ENCODE measurements at regions not wholly inside any gene's neighbourhood (a gene's known extent, or its start where the extent isn't known, plus 50 kb on each side); places are given as distances from the start of the nearest gene placed in this dataset.

DNA sequence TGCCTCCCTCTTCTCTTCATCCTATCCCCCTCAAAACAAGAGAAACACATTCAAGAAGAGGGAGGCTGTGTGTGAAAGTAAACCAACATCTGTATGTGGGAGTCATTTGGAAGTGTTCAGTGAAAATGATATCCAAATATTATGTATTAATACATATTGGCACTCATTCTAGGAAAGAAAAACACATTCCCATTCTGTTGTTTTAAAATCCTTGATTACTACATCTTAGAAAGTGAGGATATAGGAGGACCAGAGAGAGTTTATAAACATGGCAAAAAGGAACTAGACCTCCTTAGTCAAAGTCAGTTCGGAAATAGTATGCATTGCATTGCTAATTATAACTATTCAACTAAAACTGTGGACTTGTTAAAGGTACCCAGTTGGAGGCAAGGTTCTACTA is 786.6 kb downstream of the ADGRL2 start:
- Mint-ChIP-seq H3K27ac (ENCODE audit: unreplicated experiment) (no peak overlapping the region), H3K4me1 (ENCODE audit: unreplicated experiment) (no peaks in the 10 kb centered on the region), H3K36me3 (ENCODE audit: unreplicated experiment) (no peaks in the 10 kb centered on the region), H3K27me3 (ENCODE audit: unreplicated experiment) (no peaks in the 10 kb centered on the region), H3K4me3 (ENCODE audit: unreplicated experiment) (no peak overlapping the region), H3K9me3 (ENCODE audit: unreplicated experiment) (no peaks in the 10 kb centered on the region)
- no peak for DNase-seq (ENCODE audit: extremely low spot score, unreplicated experiment)
- TF ChIP-seq CTCF (IDR thresholded peaks at IDR 0.05) = no peak

DNA sequence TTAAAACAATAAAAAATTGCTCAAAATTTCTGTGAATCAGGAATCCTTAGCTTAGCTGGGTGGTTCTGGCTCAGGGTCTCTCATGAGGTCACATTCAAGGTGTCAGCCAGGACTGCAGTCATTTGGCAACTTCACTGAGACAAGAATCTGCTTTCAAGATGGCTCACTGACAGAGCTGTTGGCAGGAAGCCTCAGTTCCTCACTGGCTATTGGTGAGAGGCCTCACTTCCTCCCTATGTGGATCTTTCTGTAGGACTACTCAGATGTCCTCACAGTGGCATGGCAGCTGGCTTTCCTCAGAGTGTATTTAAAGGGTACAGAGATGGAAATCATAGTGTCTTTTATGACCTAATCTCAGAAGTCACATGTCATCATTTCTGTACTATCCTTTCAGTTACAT is 785.7 kb downstream of the ADGRL2 start:
- Mint-ChIP-seq H3K9me3 (ENCODE audit: unreplicated experiment) (no peaks in the 10 kb centered on the region), H3K4me3 (ENCODE audit: unreplicated experiment) (no peak overlapping the region), H3K36me3 (ENCODE audit: unreplicated experiment) (no peaks in the 10 kb centered on the region), H3K27ac (ENCODE audit: unreplicated experiment) (no peak overlapping the region), H3K4me1 (ENCODE audit: unreplicated experiment) (no peaks in the 10 kb centered on the region), H3K27me3 (ENCODE audit: unreplicated experiment) (no peaks in the 10 kb centered on the region)
- DNase-seq (ENCODE audit: extremely low spot score, unreplicated experiment) = no peak
- no peak for TF ChIP-seq CTCF (IDR thresholded peaks at IDR 0.05)

DNA sequence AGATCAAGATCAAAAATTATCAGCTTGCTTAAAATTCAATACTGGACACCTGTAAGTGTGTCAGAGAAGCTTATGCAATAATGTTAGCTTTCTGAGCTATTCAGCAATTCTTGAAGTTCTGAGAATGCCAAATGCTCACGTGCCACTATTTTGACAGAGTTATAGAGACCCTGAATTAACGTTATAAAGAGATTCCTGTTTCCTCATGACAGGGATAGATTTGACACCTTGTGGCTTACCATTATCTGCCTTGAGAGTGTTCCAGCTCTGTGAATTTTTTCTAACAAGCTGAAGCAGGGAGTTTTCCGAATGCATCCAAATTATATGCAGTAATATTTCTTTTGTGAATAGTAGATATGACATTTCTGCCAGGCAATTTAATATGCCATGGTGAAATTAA is 781.6 kb downstream of the ADGRL2 start:
- Mint-ChIP-seq H3K27ac (ENCODE audit: unreplicated experiment) (no peak overlapping the region), H3K27me3 (ENCODE audit: unreplicated experiment) (no peaks in the 10 kb centered on the region), H3K36me3 (ENCODE audit: unreplicated experiment) (no peaks in the 10 kb centered on the region), H3K9me3 (ENCODE audit: unreplicated experiment) (no peaks in the 10 kb centered on the region), H3K4me3 (ENCODE audit: unreplicated experiment) (no peak overlapping the region), H3K4me1 (ENCODE audit: unreplicated experiment) (peaks cover 14% of the 10 kb centered on the region)
- TF ChIP-seq CTCF (IDR thresholded peaks at IDR 0.05) = no peak
- DNase-seq (ENCODE audit: extremely low spot score, unreplicated experiment) = no peak

DNA sequence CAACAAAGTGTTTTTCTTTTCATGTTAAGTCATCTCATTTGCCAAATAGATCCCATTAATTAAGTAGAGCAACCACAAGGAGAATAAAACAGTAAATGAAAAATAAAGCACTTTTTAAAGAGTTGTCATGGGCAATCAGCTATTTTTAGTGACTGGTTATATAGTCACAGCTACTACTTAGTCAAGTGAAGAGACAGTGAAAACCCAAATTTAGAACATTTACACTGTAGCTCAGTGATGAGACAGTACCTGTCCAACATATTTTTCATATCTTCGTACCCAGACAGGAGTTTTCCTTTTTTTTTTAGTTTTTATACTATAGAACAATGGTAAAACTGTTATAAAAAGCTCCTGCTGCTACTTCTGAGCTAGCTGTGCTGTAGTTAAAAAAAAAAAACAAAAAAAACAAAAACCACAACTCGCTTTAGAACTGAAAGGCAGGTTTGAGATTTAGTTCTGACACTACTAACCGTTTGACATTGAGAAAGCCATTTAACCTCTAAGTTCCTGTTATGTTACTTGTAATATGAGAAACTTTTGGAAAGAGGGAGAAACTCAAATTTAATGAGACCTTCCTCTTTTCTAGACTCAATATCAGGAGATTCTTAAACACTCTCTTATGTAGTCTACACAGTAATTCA is 777.5 kb downstream of the ADGRL2 start:
- no peak for TF ChIP-seq CTCF (IDR thresholded peaks at IDR 0.05)
- H3K4me1 Mint-ChIP-seq (ENCODE audit: unreplicated experiment) = peaks cover 14% of the 10 kb centered on the region
- no peak overlapping the region for H3K4me3 Mint-ChIP-seq (ENCODE audit: unreplicated experiment)
- no peaks in the 10 kb centered on the region for H3K36me3 Mint-ChIP-seq (ENCODE audit: unreplicated experiment)
- H3K27ac Mint-ChIP-seq (ENCODE audit: unreplicated experiment) = peak overlapping the region; percentile 50
- no peak for DNase-seq (ENCODE audit: extremely low spot score, unreplicated experiment)
- H3K27me3 Mint-ChIP-seq (ENCODE audit: unreplicated experiment) = no peaks in the 10 kb centered on the region
- H3K9me3 Mint-ChIP-seq (ENCODE audit: unreplicated experiment) = no peaks in the 10 kb centered on the region

GRCh38 chr1:82567348-82567747 is 766.6 kb downstream of the ADGRL2 start:
- Mint-ChIP-seq H3K36me3 (ENCODE audit: unreplicated experiment) (no peaks in the 10 kb centered on the region), H3K27me3 (ENCODE audit: unreplicated experiment) (no peaks in the 10 kb centered on the region), H3K27ac (ENCODE audit: unreplicated experiment) (no peak overlapping the region), H3K4me1 (ENCODE audit: unreplicated experiment) (peaks cover 42% of the 10 kb centered on the region), H3K9me3 (ENCODE audit: unreplicated experiment) (no peaks in the 10 kb centered on the region), H3K4me3 (ENCODE audit: unreplicated experiment) (no peak overlapping the region)
- DNase-seq (ENCODE audit: extremely low spot score, unreplicated experiment) = no peak
- no peak for TF ChIP-seq CTCF (IDR thresholded peaks at IDR 0.05)

Data from osteocyte (in vitro differentiated cells).